ENCODE measurements at regions not wholly inside any gene's neighbourhood (a gene's known extent, or its start where the extent isn't known, plus 50 kb on each side); places are given as distances from the start of the nearest gene placed in this dataset.

GRCh38 chr1:95620076-95620475 is 386.1 kb downstream of the RWDD3 start:
- no peak for TF ChIP-seq CTCF (conservative IDR thresholded peaks at IDR 0.05; ENCODE audit: low read length)
- TF ChIP-seq EZH2phosphoT487 (IDR thresholded peaks at IDR 0.05; ENCODE audit: borderline replicate concordance, low read depth, low read length): no peak

Measured in OCI-LY7 (cell line).